ENCODE measurements at regions not wholly inside any gene's neighbourhood (a gene's known extent, or its start where the extent isn't known, plus 50 kb on each side); places are given as distances from the start of the nearest gene placed in this dataset.
A peak's percentile ranks its signal among the peaks of the same experiment; 100 is the strongest.

GRCh38 chr9:107422189-107423185, 67.1 kb downstream of the KLF4 start:
- no peak overlapping the region for H3K4me3 ChIP-seq (replicated peaks in 1 of 3)
- H3K27ac ChIP-seq, result no peak overlapping the region
- 36 to 38% methylated on average over 8 to 9 of the region's 9 CpGs for WGBS, 2 donors
- DNase-seq, result peak; percentile 80 to 84
- intact Hi-C loops (cut with DNase I), result no loop called here
- no peaks in the 10 kb centered on the region for H3K27me3 ChIP-seq
- H3K36me3 ChIP-seq, result no peaks in the 10 kb centered on the region
- no peaks in the 10 kb centered on the region for H3K9me3 ChIP-seq
- H3K4me1 ChIP-seq, result peaks cover 3 to 17% of the 10 kb centered on the region in 2 donors
- TF ChIP-seq POLR2A (IDR thresholded peaks at IDR 0.05), result no peak
- peak; percentile 22 to 79 (median 66) for TF ChIP-seq CTCF (IDR thresholded peaks at IDR 0.05)

GRCh38 chr9:107410420-107410819, 79.1 kb downstream of the KLF4 start:
- intact Hi-C loops (cut with DNase I), result no loop called here
- no peaks in the 10 kb centered on the region for H3K9me3 ChIP-seq
- 89 to 95% methylated on average over 3 of the region's 3 CpGs for WGBS, 2 donors

GRCh38 chr9:107409581-107410389, 79.8 kb downstream of the KLF4 start:
- H3K36me3 ChIP-seq, result no peaks in the 10 kb centered on the region
- H3K9me3 ChIP-seq, result no peaks in the 10 kb centered on the region
- no peak for DNase-seq
- H3K4me1 ChIP-seq, result no peaks in the 10 kb centered on the region
- H3K27me3 ChIP-seq, result no peaks in the 10 kb centered on the region
- TF ChIP-seq POLR2A (IDR thresholded peaks at IDR 0.05) (no peak), CTCF (IDR thresholded peaks at IDR 0.05) (no peak)
- 77 to 82% methylated on average over 10 to 13 of the region's 13 CpGs for WGBS, 2 donors
- H3K27ac ChIP-seq, result no peak overlapping the region
- H3K4me3 ChIP-seq (replicated peaks in 1 of 3), result no peak overlapping the region
- intact Hi-C loops (cut with DNase I), result no loop called here

More at GRCh38 chr9:107410420-107410819, 79.1 kb downstream of the KLF4 start:
- Histone ChIP-seq H3K27me3 (no peaks in the 10 kb centered on the region), H3K4me3 (replicated peaks in 1 of 3) (no peak overlapping the region), H3K4me1 (no peaks in the 10 kb centered on the region), H3K36me3 (no peaks in the 10 kb centered on the region), H3K27ac (no peak overlapping the region)
- no peak for DNase-seq
- TF ChIP-seq POLR2A (IDR thresholded peaks at IDR 0.05) (no peak), CTCF (IDR thresholded peaks at IDR 0.05) (no peak)

- no peaks in the 10 kb centered on the region for H3K36me3 ChIP-seq
- no peak for DNase-seq
- H3K27me3 ChIP-seq, result no peaks in the 10 kb centered on the region
- TF ChIP-seq POLR2A (IDR thresholded peaks at IDR 0.05), result no peak
- TF ChIP-seq CTCF (IDR thresholded peaks at IDR 0.05), result no peak
- no peaks in the 10 kb centered on the region for H3K4me1 ChIP-seq
- H3K27ac ChIP-seq, result no peak overlapping the region
- H3K9me3 ChIP-seq, result no peaks in the 10 kb centered on the region
- 56 to 69% methylated on average over 2 of the region's 2 CpGs for WGBS, 2 donors
- intact Hi-C loops (cut with DNase I), result no loop called here
- H3K4me3 ChIP-seq (replicated peaks in 1 of 3), result no peak overlapping the region
Observed at GRCh38 chr9:107407675-107408074, 81.9 kb downstream of the KLF4 start.
